NCI-H2029 (cell line): ENCODE measurements at regions not wholly inside any gene's neighbourhood (a gene's known extent, or its start where the extent isn't known, plus 50 kb on each side); places are given as distances from the start of the nearest gene placed in this dataset.

Source experiments
- DNase-seq: peaks from one replicate; lab custom pipeline; 2025; lab: John Stamatoyannopoulos, UW

- no peak for DNase-seq
These were observed 264.3 kb downstream of the ENC1 start for GRCh38 chr5:74376187-74376586.

GRCh38 chr5:74375271-74375670, 265.3 kb downstream of the ENC1 start:
- no peak for DNase-seq

GRCh38 chr5:74374656-74375055, 265.9 kb downstream of the ENC1 start:
- DNase-seq, result no peak

GRCh38 chr5:74373076-74373475, 267.5 kb downstream of the ENC1 start:
- no peak for DNase-seq

GRCh38 chr5:74372502-74373064, 267.9 kb downstream of the ENC1 start:
- DNase-seq, result no peak

GRCh38 chr5:74372051-74372450, 268.5 kb downstream of the ENC1 start:
- no peak for DNase-seq

- DNase-seq, result no peak
These were observed 268.9 kb downstream of the ENC1 start for GRCh38 chr5:74371621-74372020.

- no peak for DNase-seq
These were observed 270.4 kb downstream of the ENC1 start for GRCh38 chr5:74370168-74370567.

GRCh38 chr5:74369173-74369572, 271.4 kb downstream of the ENC1 start:
- DNase-seq, result no peak

GRCh38 chr5:74367934-74368333, 272.6 kb downstream of the ENC1 start:
- no peak for DNase-seq

GRCh38 chr5:74367241-74367733, 273.2 kb downstream of the ENC1 start:
- DNase-seq, result no peak

- no peak for DNase-seq
These were observed 274.8 kb downstream of the ENC1 start for GRCh38 chr5:74365723-74366122.

GRCh38 chr5:74364507-74364906, 276.0 kb downstream of the ENC1 start:
- no peak for DNase-seq

- no peak for DNase-seq
These were observed 276.8 kb downstream of the ENC1 start for GRCh38 chr5:74363603-74364205.

- no peak for DNase-seq
These were observed 278.8 kb downstream of the ENC1 start for GRCh38 chr5:74361406-74362358.

GRCh38 chr5:74360535-74361210, 279.9 kb downstream of the ENC1 start:
- no peak for DNase-seq

- peak; percentile 26 for DNase-seq
These were observed 282.7 kb downstream of the ENC1 start for GRCh38 chr5:74357827-74358226.

GRCh38 chr5:74356009-74356695, 284.4 kb downstream of the ENC1 start:
- no peak for DNase-seq

- DNase-seq, result no peak
These were observed 285.3 kb downstream of the ENC1 start for GRCh38 chr5:74355041-74355824.

- no peak for DNase-seq
These were observed 288.3 kb downstream of the ENC1 start for GRCh38 chr5:74352256-74352655.
